ENCODE measurements at regions not wholly inside any gene's neighbourhood (a gene's known extent, or its start where the extent isn't known, plus 50 kb on each side); places are given as distances from the start of the nearest gene placed in this dataset.

DNA sequence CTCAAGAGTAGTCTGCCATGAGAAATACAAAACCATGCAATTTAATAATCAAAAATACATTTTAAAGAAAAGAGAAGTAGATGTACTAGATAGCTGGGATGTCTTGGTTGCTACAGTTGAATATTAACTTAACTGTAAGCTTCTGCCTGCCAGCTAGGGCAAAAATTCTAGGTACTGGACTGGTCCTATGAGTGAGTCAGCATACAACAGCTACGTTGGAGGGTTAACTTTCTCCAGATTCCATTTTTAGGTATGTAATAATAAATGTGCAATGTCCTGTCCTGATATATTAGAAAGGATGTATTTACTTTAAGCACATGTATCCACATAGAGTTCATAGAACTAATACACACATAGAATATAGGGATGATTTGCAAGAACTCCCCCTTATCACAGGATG lies 230.1 kb downstream of the CAAP1 start:
- H3K27ac Mint-ChIP-seq (ENCODE audit: unreplicated experiment): no peak overlapping the region
- no peak for TF ChIP-seq CTCF (IDR thresholded peaks at IDR 0.05; ENCODE audit: partially characterized antibody, unreplicated experiment)
- no peaks in the 10 kb centered on the region for H3K36me3 Mint-ChIP-seq (ENCODE audit: unreplicated experiment)
- no peaks in the 10 kb centered on the region for H3K4me1 Mint-ChIP-seq (ENCODE audit: low read depth, unreplicated experiment)
- H3K27me3 Mint-ChIP-seq (ENCODE audit: unreplicated experiment): no peaks in the 10 kb centered on the region
- H3K4me3 Mint-ChIP-seq (ENCODE audit: unreplicated experiment): no peak overlapping the region
- no peak for DNase-seq
- H3K9me3 Mint-ChIP-seq (ENCODE audit: unreplicated experiment): peaks cover 2% of the 10 kb centered on the region

GRCh38 chr9:26658476-26658875 lies 234.1 kb downstream of the CAAP1 start:
- no peak for DNase-seq
- TF ChIP-seq CTCF (IDR thresholded peaks at IDR 0.05; ENCODE audit: partially characterized antibody, unreplicated experiment): no peak
- no peak overlapping the region for H3K27ac Mint-ChIP-seq (ENCODE audit: unreplicated experiment)
- H3K36me3 Mint-ChIP-seq (ENCODE audit: unreplicated experiment): no peaks in the 10 kb centered on the region
- H3K27me3 Mint-ChIP-seq (ENCODE audit: unreplicated experiment): no peaks in the 10 kb centered on the region
- peaks cover 4% of the 10 kb centered on the region for H3K4me1 Mint-ChIP-seq (ENCODE audit: low read depth, unreplicated experiment)
- peaks cover 2% of the 10 kb centered on the region for H3K9me3 Mint-ChIP-seq (ENCODE audit: unreplicated experiment)
- no peak overlapping the region for H3K4me3 Mint-ChIP-seq (ENCODE audit: unreplicated experiment)

DNA sequence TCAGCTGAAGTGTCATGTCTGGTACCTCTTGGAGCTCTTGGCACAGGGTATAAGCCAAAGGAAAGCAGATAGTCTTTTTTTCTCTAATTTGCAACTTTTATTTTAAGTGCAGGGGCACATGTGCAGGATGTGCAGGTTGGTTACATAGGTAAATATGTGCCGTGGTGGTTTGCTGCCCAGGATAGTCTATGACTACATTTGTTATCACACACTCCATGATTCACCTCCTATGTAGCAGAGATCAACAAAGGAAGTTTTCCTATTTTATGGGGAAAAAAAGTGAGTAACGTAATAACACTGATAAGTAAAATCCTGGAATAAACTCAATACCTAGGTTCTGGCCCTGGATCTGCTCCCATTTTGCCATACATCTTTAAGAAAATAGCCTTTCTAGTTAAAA lies 234.6 kb downstream of the CAAP1 start:
- Mint-ChIP-seq H3K27ac (ENCODE audit: unreplicated experiment) (no peak overlapping the region), H3K27me3 (ENCODE audit: unreplicated experiment) (no peaks in the 10 kb centered on the region), H3K4me1 (ENCODE audit: low read depth, unreplicated experiment) (peaks cover 4% of the 10 kb centered on the region), H3K9me3 (ENCODE audit: unreplicated experiment) (peaks cover 2% of the 10 kb centered on the region), H3K36me3 (ENCODE audit: unreplicated experiment) (no peaks in the 10 kb centered on the region), H3K4me3 (ENCODE audit: unreplicated experiment) (no peak overlapping the region)
- DNase-seq: no peak
- no peak for TF ChIP-seq CTCF (IDR thresholded peaks at IDR 0.05; ENCODE audit: partially characterized antibody, unreplicated experiment)

GRCh38 chr9:26656003-26656870 lies 236.4 kb downstream of the CAAP1 start:
- Mint-ChIP-seq H3K27me3 (ENCODE audit: unreplicated experiment) (no peaks in the 10 kb centered on the region), H3K36me3 (ENCODE audit: unreplicated experiment) (no peaks in the 10 kb centered on the region), H3K4me3 (ENCODE audit: unreplicated experiment) (no peak overlapping the region), H3K27ac (ENCODE audit: unreplicated experiment) (no peak overlapping the region), H3K4me1 (ENCODE audit: low read depth, unreplicated experiment) (peaks cover 4% of the 10 kb centered on the region), H3K9me3 (ENCODE audit: unreplicated experiment) (no peaks in the 10 kb centered on the region)
- peak; percentile 40 for DNase-seq
- peak; percentile 46 for TF ChIP-seq CTCF (IDR thresholded peaks at IDR 0.05; ENCODE audit: partially characterized antibody, unreplicated experiment)

DNA sequence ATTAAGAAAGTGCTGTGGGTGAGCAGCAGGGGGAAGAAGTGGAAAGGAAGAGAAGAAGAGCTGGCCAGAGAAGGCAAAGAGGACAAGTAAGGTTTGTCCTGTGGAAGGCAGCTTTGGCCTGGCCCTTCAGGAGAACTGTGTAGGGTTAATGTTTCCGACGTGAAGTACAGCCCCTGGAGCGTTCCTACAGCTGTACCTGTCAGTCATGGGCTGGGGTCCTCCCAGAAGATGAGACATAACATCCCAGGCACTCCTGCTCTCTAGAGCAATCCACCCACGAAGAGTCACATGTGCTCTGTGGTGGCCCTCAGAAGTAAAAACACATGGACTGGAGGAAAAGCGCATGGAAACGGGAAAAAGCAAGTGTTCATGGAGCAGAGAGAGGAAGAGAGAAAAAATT lies 237.4 kb downstream of the CAAP1 start:
- Mint-ChIP-seq H3K27me3 (ENCODE audit: unreplicated experiment) (no peaks in the 10 kb centered on the region), H3K4me1 (ENCODE audit: low read depth, unreplicated experiment) (peaks cover 4% of the 10 kb centered on the region), H3K4me3 (ENCODE audit: unreplicated experiment) (no peak overlapping the region), H3K9me3 (ENCODE audit: unreplicated experiment) (no peaks in the 10 kb centered on the region), H3K36me3 (ENCODE audit: unreplicated experiment) (no peaks in the 10 kb centered on the region), H3K27ac (ENCODE audit: unreplicated experiment) (no peak overlapping the region)
- no peak for TF ChIP-seq CTCF (IDR thresholded peaks at IDR 0.05; ENCODE audit: partially characterized antibody, unreplicated experiment)
- DNase-seq: no peak

Measured in glutamatergic neuron (in vitro differentiated cells).